HEK293 (cell line): ENCODE measurements at regions not wholly inside any gene's neighbourhood (a gene's known extent, or its start where the extent isn't known, plus 50 kb on each side); places are given as distances from the start of the nearest gene placed in this dataset.

Source experiments
- CTCF ChIA-PET: fragments of 350-600 bp; formaldehyde crosslinking; extraction: SDS; loops from one replicate; lab custom pipeline; 2021; ENCODE audit warnings: antibody characterized with exemption; lab: Yijun Ruan, JAX
- POLR2A ChIA-PET: fragments of 300-600 bp; formaldehyde crosslinking; extraction: SDS; loops from one replicate; lab custom pipeline; 2020; ENCODE audit warnings: antibody characterized with exemption, inconsistent platforms; lab: Yijun Ruan, JAX
- H3K27ac ChIP-seq: fragments of 200-500 bp; sonication (Bioruptor generic); 2 replicates; pipeline ENCODE4 v1.5.1; 2014; ENCODE audit warnings: low read depth, low read length, control low read depth, inconsistent platforms; ENCODE audit errors: extremely low read depth
- H3K36me3 ChIP-seq, 2 experiments: fragments of 200-500 bp in 1 of 2; sonication (Bioruptor generic) in 1 of 2; 1 replicate in 1 of 2; 2 replicates in 1 of 2; pipeline ENCODE4 v1.5.1; 2014 to 2017; ENCODE audit warnings: inconsistent platforms in 2 of 2, low read length in 2 of 2; ENCODE audit not compliant: control insufficient read depth in 2 of 2, insufficient read depth in 1 of 2
- H3K4me1 ChIP-seq: fragments of 200-500 bp; sonication (Bioruptor generic); 2 replicates; pipeline ENCODE4 v1.5.1; 2014; ENCODE audit warnings: mild to moderate bottlenecking, low read length, inconsistent platforms; ENCODE audit not compliant: control insufficient read depth, insufficient read depth
- H3K4me3 ChIP-seq: 2 replicates; pipeline ENCODE4 v1.5.1; 2011; ENCODE audit warnings: low read depth, mild to moderate bottlenecking, control low read depth, low read length, moderate library complexity
- H3K9me3 ChIP-seq: fragments of 200-500 bp; sonication (Bioruptor generic); 2 replicates; pipeline ENCODE4 v1.5.1; 2014; ENCODE audit warnings: low read depth, low read length, inconsistent platforms; ENCODE audit not compliant: control insufficient read depth, insufficient read depth
- BCL11A ChIP-seq: fragments of 450-650 bp; formaldehyde crosslinking; IDR thresholded peaks from 2 replicates; pipeline ENCODE4 v1.5.1; 2016; ENCODE audit warnings: low read depth, missing biosample characterization, missing genetic modification characterization
- KLF9 ChIP-seq: fragments of 450-650 bp; formaldehyde crosslinking; IDR thresholded peaks from 2 replicates; pipeline ENCODE4 v1.5.1; 2016; ENCODE audit warnings: missing biosample characterization, missing genetic modification characterization, low read depth
- PBX3 ChIP-seq: sonication (generic); formaldehyde crosslinking; IDR thresholded peaks from 2 replicates; pipeline ENCODE4 v1.8.1; 2022; ENCODE audit warnings: mild to moderate bottlenecking, moderate library complexity, missing genetic modification reagents
- REST ChIP-seq: fragments of 450-650 bp; formaldehyde crosslinking; IDR thresholded peaks from 2 replicates; pipeline ENCODE4 v1.5.1; 2016; ENCODE audit warnings: missing biosample characterization, missing genetic modification characterization
- SCRT2 ChIP-seq: fragments of 450-650 bp; formaldehyde crosslinking; IDR thresholded peaks from 2 replicates; pipeline ENCODE4 v1.5.1; 2016; ENCODE audit warnings: missing biosample characterization, missing genetic modification characterization
- WT1 ChIP-seq: fragments of 450-650 bp; formaldehyde crosslinking; IDR thresholded peaks from 2 replicates; pipeline ENCODE4 v1.5.1; 2016; ENCODE audit warnings: missing biosample characterization, missing genetic modification characterization
- ZEB2 ChIP-seq: fragments of 450-650 bp; formaldehyde crosslinking; IDR thresholded peaks from 2 replicates; pipeline ENCODE4 v1.5.1; 2016; ENCODE audit warnings: missing biosample characterization, missing genetic modification characterization
- ZNF202 ChIP-seq: fragments of 450-650 bp; formaldehyde crosslinking; IDR thresholded peaks from 2 replicates; pipeline ENCODE4 v1.5.1; 2016; ENCODE audit warnings: missing biosample characterization, missing genetic modification characterization, borderline replicate concordance
- ZNF274 ChIP-seq, 2 experiments: fragments of 200-500 bp in 1 of 2; fragments of 450-650 bp in 1 of 2; sonication (Bioruptor generic) in 1 of 2; formaldehyde crosslinking in 1 of 2; IDR thresholded peaks; 2 replicates each; pipeline versions ENCODE4 v1.5.1 to v1.6.1; 2014 to 2016; ENCODE audit warnings: borderline replicate concordance in 1 of 2, inconsistent platforms in 1 of 2, low read length in 1 of 2, missing biosample characterization in 1 of 2, missing genetic modification characterization in 1 of 2
- ZNF280D ChIP-seq: fragments of 450-650 bp; formaldehyde crosslinking; IDR thresholded peaks from 2 replicates; pipeline ENCODE4 v1.5.1; 2016; ENCODE audit warnings: missing biosample characterization, missing genetic modification characterization
- ZNF391 ChIP-seq: fragments of 450-650 bp; formaldehyde crosslinking; IDR thresholded peaks from 2 replicates; pipeline ENCODE4 v1.5.1; 2016; ENCODE audit warnings: low read depth, missing biosample characterization, missing genetic modification characterization, borderline replicate concordance
- ZNF514 ChIP-seq: fragments of 450-650 bp; formaldehyde crosslinking; IDR thresholded peaks from 2 replicates; pipeline ENCODE4 v1.5.1; 2016; ENCODE audit warnings: missing biosample characterization, missing genetic modification characterization
- ZNF530 ChIP-seq: fragments of 450-650 bp; formaldehyde crosslinking; IDR thresholded peaks from 2 replicates; pipeline ENCODE4 v1.5.1; 2016; ENCODE audit warnings: low read depth, missing biosample characterization, missing genetic modification characterization
- ZNF558 ChIP-seq: fragments of 450-650 bp; formaldehyde crosslinking; IDR thresholded peaks from 2 replicates; pipeline ENCODE4 v1.5.1; 2016; ENCODE audit warnings: missing biosample characterization, missing genetic modification characterization
- ZNF560 ChIP-seq: fragments of 450-650 bp; formaldehyde crosslinking; IDR thresholded peaks from 2 replicates; pipeline ENCODE4 v1.5.1; 2017; ENCODE audit warnings: missing biosample characterization, missing genetic modification characterization, borderline replicate concordance
- ZNF571 ChIP-seq: fragments of 450-650 bp; formaldehyde crosslinking; IDR thresholded peaks from 2 replicates; pipeline ENCODE4 v1.5.0; 2017; ENCODE audit warnings: missing biosample characterization, missing genetic modification characterization
- ZNF624 ChIP-seq: fragments of 450-650 bp; formaldehyde crosslinking; IDR thresholded peaks from 2 replicates; pipeline ENCODE4 v1.5.1; 2017; ENCODE audit warnings: missing biosample characterization, missing genetic modification characterization
- ZNF670 ChIP-seq: fragments of 450-650 bp; formaldehyde crosslinking; IDR thresholded peaks from 2 replicates; pipeline ENCODE4 v1.5.1; 2016; ENCODE audit warnings: missing biosample characterization, missing genetic modification characterization, low read depth
- ZNF704 ChIP-seq: fragments of 450-650 bp; formaldehyde crosslinking; IDR thresholded peaks from 2 replicates; pipeline ENCODE4 v1.5.1; 2016; ENCODE audit warnings: missing biosample characterization, missing genetic modification characterization
- ZNF707 ChIP-seq: fragments of 450-650 bp; formaldehyde crosslinking; IDR thresholded peaks from 2 replicates; pipeline ENCODE4 v1.5.1; 2016; ENCODE audit warnings: missing biosample characterization, missing genetic modification characterization
- ZNF768 ChIP-seq: fragments of 450-650 bp; formaldehyde crosslinking; IDR thresholded peaks from 2 replicates; pipeline ENCODE4 v1.5.1; 2018; ENCODE audit warnings: missing biosample characterization, mild to moderate bottlenecking, missing genetic modification characterization

GRCh38 chr3:117281371-117281770 is 571.8 kb downstream of the TUSC7 start:
- POLR2A ChIA-PET: no interaction called here
- Histone ChIP-seq H3K4me3 (no peak overlapping the region), H3K27ac (no peak overlapping the region), H3K36me3 (no peaks in the 10 kb centered on the region), H3K4me1 (0 out of 2 replicates have a peak, but pooled peaks cover 3% of the 10 kb centered on the region), H3K9me3 (no peaks in the 10 kb centered on the region)
- CTCF ChIA-PET: interaction anchor here (0.5 to 0.6 kb wide), 2 partner anchors 37 to 249 kb away, joined by 3 read pairs; no protein-coding TSS in a partner anchor
- TF ChIP-seq KLF9 (tag by site-specific recombination): no peak

GRCh38 chr3:117282566-117282965 is 573.0 kb downstream of the TUSC7 start:
- H3K4me3 ChIP-seq: no peak overlapping the region
- H3K4me1 ChIP-seq: 0 out of 2 replicates have a peak, but pooled peaks cover 3% of the 10 kb centered on the region
- TF ChIP-seq WT1 (tag by site-specific recombination) (no peak), PBX3 (no peak), ZNF707 (tag by site-specific recombination) (no peak), ZNF560 (tag by site-specific recombination) (no peak), ZNF391 (tag by site-specific recombination) (no peak), ZNF624 (tag by site-specific recombination) (no peak), ZNF704 (tag by site-specific recombination) (no peak), SCRT2 (no peak), ZNF670 (tag by site-specific recombination) (no peak), ZEB2 (no peak), BCL11A (no peak), ZNF558 (tag by site-specific recombination) (no peak), ZNF514 (tag by site-specific recombination) (no peak), REST (no peak), ZNF768 (tag by site-specific recombination) (no peak), ZNF274 (IDR thresholded peaks at IDR 0.05; ENCODE audit: low read length) (no peak), ZNF274 (tag by site-specific recombination; IDR thresholded peaks at IDR 0.05; ENCODE audit: borderline replicate concordance) (no peak), ZNF202 (no peak), ZNF571 (tag by site-specific recombination) (no peak), ZNF530 (tag by site-specific recombination) (no peak), ZNF280D (no peak)
- TF ChIP-seq, all 188 proteins: peak for 0
- Histone ChIP-seq H3K36me3 (no peaks in the 10 kb centered on the region), H3K9me3 (no peaks in the 10 kb centered on the region), H3K27ac (no peak overlapping the region)
- ChIA-PET CTCF (no interaction called here), POLR2A (no interaction called here)
